ENCODE measurements at regions not wholly inside any gene's neighbourhood (a gene's known extent, or its start where the extent isn't known, plus 50 kb on each side); places are given as distances from the start of the nearest gene placed in this dataset.

DNA sequence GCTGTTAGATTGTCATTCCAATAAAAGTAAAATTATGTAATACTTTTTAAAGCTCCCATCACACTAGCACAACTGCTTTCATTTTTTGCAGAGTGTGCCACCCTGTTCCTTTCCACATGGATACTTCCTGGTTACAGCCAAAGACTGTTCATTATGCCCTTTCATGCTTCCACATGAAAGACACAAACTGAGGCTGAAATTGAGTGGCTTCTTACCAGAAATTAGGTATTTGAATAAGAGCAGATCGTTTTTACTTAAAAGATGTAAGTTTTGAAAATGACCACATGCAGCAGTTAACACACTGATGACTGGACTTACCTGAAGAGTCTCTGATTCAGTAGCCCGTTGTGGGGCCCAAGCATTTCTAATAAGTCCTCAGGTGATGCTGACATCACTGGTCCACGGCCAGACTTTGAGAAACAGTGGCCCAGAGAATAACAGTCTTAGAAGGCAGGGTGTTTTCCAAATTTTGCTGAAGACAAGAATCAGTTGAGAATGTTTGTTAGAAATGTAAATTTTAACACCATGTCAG lies 187.6 kb upstream of the DMRT1 start:
- no peak for TF ChIP-seq CTCF (IDR thresholded peaks at IDR 0.05)
- Histone ChIP-seq H3K36me3 (no peaks in the 10 kb centered on the region), H3K27me3 (no peaks in the 10 kb centered on the region), H3K9me3 (no peaks in the 10 kb centered on the region), H3K4me3 (ENCODE audit: low read depth in 1 of 2, low read length in 1 of 2) (no peak overlapping the region), H3K27ac (no peak overlapping the region), H3K4me1 (ENCODE audit: control insufficient read depth in 1 of 2, insufficient read depth in 1 of 2, low read depth in 1 of 2, low read length in 1 of 2) (peaks cover 4 to 14% of the 10 kb centered on the region in 2 experiments)

DNA sequence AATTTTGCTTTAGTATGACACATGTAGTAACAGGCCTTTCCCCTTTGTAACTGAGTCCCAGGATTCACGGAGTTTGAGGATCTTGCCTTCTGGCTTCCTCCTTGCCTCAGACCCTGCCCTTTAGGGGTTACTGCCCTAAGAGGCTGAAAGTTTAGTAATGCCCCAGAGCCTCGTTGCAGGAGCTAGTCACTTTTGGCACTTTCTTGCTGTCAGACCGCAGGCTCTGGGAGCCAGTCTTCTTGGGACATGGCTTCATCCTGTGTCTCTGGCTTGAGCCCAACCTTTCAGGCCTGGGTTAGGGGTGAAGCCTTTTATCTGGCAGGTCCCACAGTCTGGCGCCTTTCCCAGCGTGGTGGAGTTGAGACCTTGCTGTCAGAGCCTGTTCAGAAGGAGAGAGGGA lies 185.6 kb upstream of the DMRT1 start:
- H3K4me3 ChIP-seq (ENCODE audit: low read depth in 1 of 2, low read length in 1 of 2), result no peak overlapping the region
- H3K27ac ChIP-seq, result no peak overlapping the region
- H3K9me3 ChIP-seq, result no peaks in the 10 kb centered on the region
- H3K36me3 ChIP-seq, result no peaks in the 10 kb centered on the region
- no peak for TF ChIP-seq CTCF (IDR thresholded peaks at IDR 0.05)
- H3K4me1 ChIP-seq (ENCODE audit: control insufficient read depth in 1 of 2, insufficient read depth in 1 of 2, low read depth in 1 of 2, low read length in 1 of 2), result no peaks in the 10 kb centered on the region
- H3K27me3 ChIP-seq, result no peaks in the 10 kb centered on the region

GRCh38 chr9:656926-657568 lies 184.4 kb upstream of the DMRT1 start:
- Histone ChIP-seq H3K27ac (no peak overlapping the region), H3K4me1 (ENCODE audit: control insufficient read depth in 1 of 2, insufficient read depth in 1 of 2, low read depth in 1 of 2, low read length in 1 of 2) (no peaks in the 10 kb centered on the region), H3K4me3 (ENCODE audit: low read depth in 1 of 2, low read length in 1 of 2) (no peak overlapping the region), H3K36me3 (no peaks in the 10 kb centered on the region), H3K9me3 (no peaks in the 10 kb centered on the region), H3K27me3 (no peaks in the 10 kb centered on the region)
- TF ChIP-seq CTCF (IDR thresholded peaks at IDR 0.05), result no peak

- Histone ChIP-seq H3K36me3 (no peaks in the 10 kb centered on the region), H3K27me3 (no peaks in the 10 kb centered on the region), H3K4me1 (ENCODE audit: control insufficient read depth in 1 of 2, insufficient read depth in 1 of 2, low read depth in 1 of 2, low read length in 1 of 2) (no peaks in the 10 kb centered on the region), H3K9me3 (no peaks in the 10 kb centered on the region), H3K4me3 (ENCODE audit: low read depth in 1 of 2, low read length in 1 of 2) (no peak overlapping the region), H3K27ac (no peak overlapping the region)
- no peak for TF ChIP-seq CTCF (IDR thresholded peaks at IDR 0.05)
Measured at GRCh38 chr9:659286-659685, 182.2 kb upstream of the DMRT1 start.

DNA sequence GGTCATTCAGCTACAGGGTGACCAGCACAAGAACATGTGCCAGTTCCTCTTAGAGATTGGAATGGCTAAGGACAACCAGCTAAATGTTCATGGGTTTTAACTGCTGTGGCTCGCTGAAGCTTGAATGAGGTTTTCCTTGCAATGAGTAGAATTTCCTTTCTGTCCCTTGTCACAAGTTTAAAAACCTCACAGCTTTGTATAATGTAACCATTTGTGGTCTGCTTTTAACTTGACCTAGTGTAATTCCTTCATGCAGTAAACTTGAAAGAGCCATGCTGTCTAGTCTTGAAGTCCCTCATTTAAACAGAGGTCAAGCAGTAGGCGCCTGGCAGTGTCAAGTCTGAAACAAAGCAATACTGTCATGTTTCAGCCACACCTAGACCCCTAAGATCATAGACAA lies 181.3 kb upstream of the DMRT1 start:
- Histone ChIP-seq H3K4me3 (ENCODE audit: low read depth in 1 of 2, low read length in 1 of 2) (no peak overlapping the region), H3K4me1 (ENCODE audit: control insufficient read depth in 1 of 2, insufficient read depth in 1 of 2, low read depth in 1 of 2, low read length in 1 of 2) (no peaks in the 10 kb centered on the region)

More for the DNA sequence above, 181.3 kb upstream of the DMRT1 start:
- Histone ChIP-seq H3K27me3 (no peaks in the 10 kb centered on the region), H3K9me3 (no peaks in the 10 kb centered on the region), H3K36me3 (no peaks in the 10 kb centered on the region), H3K27ac (no peak overlapping the region)
- TF ChIP-seq CTCF (IDR thresholded peaks at IDR 0.05), result no peak
